CD14-positive monocyte (primary cell): ENCODE measurements at regions not wholly inside any gene's neighbourhood (a gene's known extent, or its start where the extent isn't known, plus 50 kb on each side); places are given as distances from the start of the nearest gene placed in this dataset.
A peak's percentile ranks its signal among the peaks of the same experiment; 100 is the strongest.

Source experiments
- DNase-seq, 3 donors: peaks; one replicate each; pipeline ENCODE4 v3.0.0-alpha.2; 2011 to 2022
- H2AFZ ChIP-seq: 2 replicates; pipeline ENCODE4 v1.6.0; 2012; ENCODE audit warnings: mild to moderate bottlenecking, low read depth, low read length, inconsistent platforms; ENCODE audit not compliant: insufficient read depth, poor library complexity, severe bottlenecking
- H3K27ac ChIP-seq, 2 donors: 1 replicate in 1 of 2; 2 replicates in 1 of 2; pipeline ENCODE4 v1.5.1; 2012 to 2013; ENCODE audit warnings: low read length in 2 of 2, control low read depth in 1 of 2, inconsistent platforms in 1 of 2, low read depth in 1 of 2, mild to moderate bottlenecking in 1 of 2
- H3K27me3 ChIP-seq, 2 donors: one replicate each; pipeline versions ENCODE4 v1.6.0 to v1.6.1; 2011 to 2013; ENCODE audit warnings: low read length in 2 of 2; ENCODE audit not compliant: control insufficient read depth in 2 of 2, insufficient read depth in 2 of 2
- H3K36me3 ChIP-seq, 2 donors: replicated peaks in 1 of 2; 1 replicate in 1 of 2; 2 replicates in 1 of 2; pipeline versions ENCODE4 v1.5.1 to v1.6.1; 2012 to 2013; ENCODE audit warnings: low read length in 2 of 2, control low read depth in 1 of 2, inconsistent platforms in 1 of 2, mild to moderate bottlenecking in 1 of 2; ENCODE audit not compliant: insufficient read depth in 2 of 2, control insufficient read depth in 1 of 2
- H3K4me1 ChIP-seq, 2 donors: 1 replicate in 1 of 2; 2 replicates in 1 of 2; pipeline versions ENCODE4 v1.5.1 to v1.6.1; 2012 to 2013; ENCODE audit warnings: low read length in 2 of 2, control low read depth in 1 of 2, inconsistent platforms in 1 of 2, mild to moderate bottlenecking in 1 of 2, moderate library complexity in 1 of 2; ENCODE audit not compliant: insufficient read depth in 2 of 2, control insufficient read depth in 1 of 2
- H3K4me2 ChIP-seq: replicated peaks from 2 replicates; pipeline ENCODE3; 2012; ENCODE audit warnings: low read length, moderate library complexity, mild to moderate bottlenecking; ENCODE audit not compliant: poor library complexity, severe bottlenecking; ENCODE audit errors: extremely low read depth
- H3K4me3 ChIP-seq, 3 experiments: fragments of 200-600 bp in 1 of 3; sonication (generic) in 1 of 3; replicated peaks in 1 of 3; 1 replicate in 2 of 3; 2 replicates in 1 of 3; pipeline ENCODE4 v1.5.1; 2011 to 2013; ENCODE audit warnings: low read length in 3 of 3, mild to moderate bottlenecking in 3 of 3, control low read depth in 2 of 3, low read depth in 2 of 3, inconsistent platforms in 1 of 3, moderate library complexity in 1 of 3
- H3K79me2 ChIP-seq: 2 replicates; pipeline ENCODE4 v1.6.0; 2012; ENCODE audit warnings: mild to moderate bottlenecking, control low read depth, inconsistent platforms, low read length, moderate library complexity; ENCODE audit not compliant: insufficient read depth
- H3K9ac ChIP-seq: 2 replicates; pipeline ENCODE4 v1.6.0; 2017; ENCODE audit warnings: low read length, mild to moderate bottlenecking; ENCODE audit not compliant: insufficient read depth, poor library complexity, severe bottlenecking
- H3K9me3 ChIP-seq, 2 donors: replicated peaks in 1 of 2; 1 replicate in 1 of 2; 2 replicates in 1 of 2; pipeline versions ENCODE4 v1.5.1 to v1.6.1; 2012 to 2013; ENCODE audit warnings: low read length in 2 of 2, control low read depth in 1 of 2; ENCODE audit not compliant: control insufficient read depth in 1 of 2, insufficient read depth in 1 of 2
- H4K20me1 ChIP-seq: 2 replicates; pipeline ENCODE4 v1.6.0; 2012; ENCODE audit warnings: mild to moderate bottlenecking, low read length, control low read depth, moderate library complexity; ENCODE audit not compliant: insufficient read depth
- H3K27ac Mint-ChIP-seq, 7 donors: one replicate each; pipeline ENCODE4 v1.8.0; 2020; ENCODE audit warnings: mild to moderate bottlenecking in 7 of 7, mixed read lengths in 7 of 7, moderate library complexity in 6 of 7, inconsistent platforms in 2 of 7
- H3K27me3 Mint-ChIP-seq, 3 donors: one replicate each; pipeline ENCODE4 v1.8.0; 2021 to 2022; ENCODE audit warnings: low read depth in 3 of 3, mild to moderate bottlenecking in 3 of 3, mixed read lengths in 3 of 3, moderate library complexity in 3 of 3, inconsistent platforms in 1 of 3
- H3K36me3 Mint-ChIP-seq, 2 donors: one replicate each; pipeline ENCODE4 v1.8.0; 2020; ENCODE audit warnings: mixed read lengths in 2 of 2, inconsistent platforms in 1 of 2, mild to moderate bottlenecking in 1 of 2
- H3K4me1 Mint-ChIP-seq: one replicate; pipeline ENCODE4 v1.8.0; 2020; ENCODE audit warnings: mild to moderate bottlenecking, mixed read lengths
- H3K4me3 Mint-ChIP-seq, 2 donors: one replicate each; pipeline ENCODE4 v1.8.0; 2020; ENCODE audit warnings: mild to moderate bottlenecking in 2 of 2, mixed read lengths in 2 of 2, moderate library complexity in 1 of 2
- H3K9me3 Mint-ChIP-seq, 7 donors: one replicate each; pipeline ENCODE4 v1.8.0; 2020 to 2022; ENCODE audit warnings: mixed read lengths in 7 of 7, mild to moderate bottlenecking in 6 of 7, moderate library complexity in 6 of 7, inconsistent platforms in 2 of 7
- CTCF ChIP-seq: fragments of 200-600 bp; IDR thresholded peaks from one replicate; pipeline ENCODE4 v1.8.0; 2022; ENCODE audit warnings: antibody characterized with exemption, mild to moderate bottlenecking
- WGBS: methylation state at CpG from one replicate; pipeline ENCODE4 v1.1.5; 2013; ENCODE audit warnings: missing lambda C conversion rate; ENCODE audit not compliant: insufficient coverage; 5-methylcytosine and 5-hydroxymethylcytosine counted together
- intact Hi-C, 2 donors: fragments of 100-400 bp; cut with micrococcal nuclease; formaldehyde crosslinking; loops; one replicate each; pipeline versions ENCODE4 v1.15.0 to v1.15.1; 2023

- H3K27ac Mint-ChIP-seq, result peak overlapping the region in 1 of 7 donors; percentile 62
Observed at GRCh38 chr6:4672772-4673171, 103.4 kb upstream of the CDYL start.

GRCh38 chr6:4671587-4672115, 104.6 kb upstream of the CDYL start:
- Mint-ChIP-seq H3K27ac (no peak overlapping the region), H3K9me3 (peaks cover 0 to 2% (median 0%) of the 10 kb centered on the region in 7 donors), H3K36me3 (no peaks in the 10 kb centered on the region), H3K4me1 (no peaks in the 10 kb centered on the region), H3K27me3 (peaks cover 2 to 6% (median 4%) of the 10 kb centered on the region in 3 donors), H3K4me3 (no peak overlapping the region)
- Histone ChIP-seq H3K27me3 (no peaks in the 10 kb centered on the region), H3K4me1 (no peaks in the 10 kb centered on the region), H3K79me2 (no peaks in the 10 kb centered on the region), H3K4me2 (no peak overlapping the region), H3K9ac (no peak overlapping the region), H3K9me3 (no peaks in the 10 kb centered on the region), H4K20me1 (no peaks in the 10 kb centered on the region), H3K27ac (no peak overlapping the region), H2AFZ (no peak overlapping the region), H3K4me3 (no peak overlapping the region), H3K36me3 (no peaks in the 10 kb centered on the region)
- intact Hi-C loops, result no loop called here
- 87% methylated on average over 8 of the region's 13 CpGs for WGBS
- no peak for TF ChIP-seq CTCF
- DNase-seq, result no peak

More at GRCh38 chr6:4672772-4673171, 103.4 kb upstream of the CDYL start:
- Histone ChIP-seq H3K36me3 (no peaks in the 10 kb centered on the region), H3K4me3 (no peak overlapping the region), H3K4me1 (no peaks in the 10 kb centered on the region), H4K20me1 (no peaks in the 10 kb centered on the region), H3K27me3 (no peaks in the 10 kb centered on the region), H3K9me3 (no peaks in the 10 kb centered on the region), H3K9ac (no peak overlapping the region), H3K27ac (no peak overlapping the region), H2AFZ (no peak overlapping the region), H3K79me2 (no peaks in the 10 kb centered on the region), H3K4me2 (no peak overlapping the region)
- no peak for TF ChIP-seq CTCF
- H3K9me3 Mint-ChIP-seq, result peaks cover 0 to 2% (median 0%) of the 10 kb centered on the region in 7 donors
- H3K36me3 Mint-ChIP-seq, result no peaks in the 10 kb centered on the region
- no peak for DNase-seq
- peaks cover 2% of the 10 kb centered on the region for H3K4me1 Mint-ChIP-seq
- intact Hi-C loops, result no loop called here
- WGBS, result 100% methylated on average over 1 of the region's 3 CpGs
- H3K27me3 Mint-ChIP-seq, result peaks cover 2 to 8% (median 4%) of the 10 kb centered on the region in 3 donors
- H3K4me3 Mint-ChIP-seq, result no peak overlapping the region
